NCI-H82 treated with DMSO at 0.1 percent for 48 hours (cell line): ENCODE measurements at regions not wholly inside any gene's neighbourhood (a gene's known extent, or its start where the extent isn't known, plus 50 kb on each side); places are given as distances from the start of the nearest gene placed in this dataset.

Experiments used
- DNase-seq: peaks from one replicate; lab custom pipeline; 2025; ENCODE audit not compliant: unreplicated experiment; lab: John Stamatoyannopoulos, UW

GRCh38 chr13:32905063-32905863 is 111.0 kb upstream of the KL start:
- DNase-seq: no peak

DNA sequence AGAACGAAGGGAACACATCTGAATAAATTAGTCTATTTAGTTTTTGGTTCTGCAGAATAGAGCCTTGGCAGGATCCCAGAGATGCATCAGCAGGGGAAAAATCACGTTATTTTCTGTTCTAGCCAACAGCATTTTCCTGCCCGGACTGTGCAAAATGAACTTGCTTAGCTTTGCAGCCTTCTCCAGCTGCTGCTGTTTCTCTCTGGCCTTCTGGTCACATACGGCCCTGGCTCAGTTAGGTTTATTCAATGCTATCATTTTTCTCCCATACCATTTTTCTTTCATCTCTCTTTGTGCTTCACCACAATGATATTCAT is 110.4 kb upstream of the KL start:
- DNase-seq: no peak

GRCh38 chr13:32907211-32907610 is 109.0 kb upstream of the KL start:
- DNase-seq: no peak

- no peak for DNase-seq
Observed at GRCh38 chr13:32910530-32910929, 105.7 kb upstream of the KL start.

DNA sequence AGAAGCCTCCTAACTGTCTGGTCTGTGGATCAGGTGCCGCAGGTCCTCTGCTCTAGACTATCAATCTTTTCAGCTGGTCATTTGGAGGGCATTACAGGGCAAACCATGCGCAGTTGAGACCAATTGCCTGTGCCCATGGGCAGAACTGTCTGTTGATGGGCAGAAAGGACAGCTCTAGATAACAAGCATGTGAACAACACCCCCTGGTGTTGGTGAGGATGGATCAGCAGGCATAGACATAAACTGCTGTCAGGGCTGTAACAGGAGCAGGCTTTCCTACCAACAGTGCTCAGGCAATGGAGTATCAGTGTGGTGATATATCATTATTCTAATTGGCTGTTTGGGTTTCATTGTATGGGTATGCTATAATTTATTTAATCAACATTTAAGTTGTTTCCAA is 104.7 kb upstream of the KL start:
- peak; percentile 13 for DNase-seq

- DNase-seq: no peak
Observed at GRCh38 chr13:32914686-32915085, 101.5 kb upstream of the KL start.

- no peak for DNase-seq
Observed at GRCh38 chr13:32917504-32917903, 98.7 kb upstream of the KL start.

DNA sequence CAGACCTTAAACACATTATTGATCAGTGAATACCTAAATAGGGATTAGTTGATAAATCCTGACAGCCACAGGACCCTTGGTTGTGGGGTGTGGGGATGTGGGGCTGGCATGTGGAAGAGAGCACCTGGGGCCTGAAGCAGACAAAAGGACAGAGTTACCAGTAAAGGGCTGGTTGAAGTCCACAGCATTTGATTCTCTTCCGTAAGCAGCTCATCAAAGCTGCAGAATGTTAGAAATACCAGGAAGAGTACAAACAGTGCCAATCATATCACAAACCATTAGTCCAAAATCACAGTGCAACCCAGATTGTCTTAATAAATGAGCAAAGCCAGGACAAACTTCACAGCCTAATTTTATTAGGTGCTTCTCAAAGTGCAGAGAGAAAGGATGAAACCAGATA is 92.5 kb upstream of the KL start:
- DNase-seq: no peak

DNA sequence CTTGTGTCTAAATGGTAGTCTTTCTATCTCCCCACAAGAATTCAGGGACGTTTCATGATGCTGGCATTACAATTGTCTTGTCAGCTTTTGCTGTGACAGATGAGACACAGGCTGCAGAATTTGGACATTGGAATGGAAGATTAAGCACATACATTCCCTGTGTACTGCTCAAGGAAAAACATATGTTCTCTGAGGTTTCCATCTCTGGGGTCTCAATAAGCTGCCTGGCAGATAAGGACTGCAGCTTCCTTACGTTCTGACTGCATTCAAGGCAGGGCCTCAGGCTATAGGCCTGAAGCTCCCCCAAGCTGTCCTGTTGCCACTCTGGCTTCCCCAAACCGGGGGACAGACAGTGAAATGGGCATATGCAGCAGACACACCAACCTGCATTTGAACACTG is 91.3 kb upstream of the KL start:
- DNase-seq: no peak

DNA sequence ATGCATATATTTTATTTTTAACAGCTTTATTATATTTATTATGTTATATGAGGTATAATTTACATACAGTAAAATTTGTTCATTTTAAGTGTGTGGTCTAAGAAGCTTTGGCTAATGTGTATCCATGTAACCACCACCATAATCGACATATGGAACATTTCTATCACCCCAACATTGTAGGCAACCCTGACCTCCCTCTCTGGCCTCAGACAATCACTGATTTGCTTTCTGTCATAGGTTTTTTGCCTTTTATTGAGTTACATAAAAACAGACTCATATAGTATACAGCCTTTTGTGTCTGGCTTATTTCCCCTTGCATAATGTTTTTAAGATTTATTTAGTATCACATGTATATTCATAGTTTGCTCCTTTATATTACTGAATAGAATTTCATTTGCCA is 90.7 kb upstream of the KL start:
- DNase-seq: no peak

DNA sequence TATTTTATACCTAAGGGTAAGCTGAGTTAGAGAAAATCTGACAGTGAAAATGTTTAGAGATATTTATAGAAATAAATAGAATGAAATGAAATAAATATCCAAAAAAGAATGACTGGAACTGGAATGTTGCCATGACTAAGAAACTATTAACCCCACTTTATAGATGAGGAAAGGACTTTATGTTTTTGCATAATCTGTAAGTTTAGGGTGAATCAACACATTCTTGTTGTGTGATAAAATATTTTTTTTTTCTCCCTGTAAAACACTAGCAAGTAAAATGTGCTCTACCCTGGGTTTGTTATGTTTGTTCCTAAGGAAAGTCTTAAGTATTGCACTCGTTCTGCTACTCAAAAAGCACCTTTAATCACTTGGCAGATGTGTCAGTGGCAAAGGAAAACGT is 83.8 kb upstream of the KL start:
- DNase-seq: no peak

DNA sequence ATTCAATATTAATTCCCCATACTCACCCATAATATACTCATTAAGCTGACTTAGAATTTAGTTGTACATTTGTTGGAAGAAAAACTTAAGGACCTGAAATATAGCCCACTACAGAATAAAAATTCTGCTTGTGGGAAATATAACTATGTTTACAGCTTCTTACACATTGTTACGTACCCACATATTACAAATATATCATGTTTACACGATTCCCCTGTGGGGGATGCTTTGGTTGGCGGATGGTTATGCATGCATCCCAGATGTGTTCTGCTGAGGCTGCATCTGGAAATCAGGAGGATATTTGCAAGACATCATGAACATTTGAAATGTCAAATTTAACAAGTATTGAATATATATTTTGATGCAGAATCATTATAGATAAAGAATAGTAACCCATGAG is 79.5 kb upstream of the KL start:
- DNase-seq: no peak

GRCh38 chr13:32938314-32938713 is 77.9 kb upstream of the KL start:
- DNase-seq: no peak

GRCh38 chr13:32938907-32939306 is 77.3 kb upstream of the KL start:
- no peak for DNase-seq

DNA sequence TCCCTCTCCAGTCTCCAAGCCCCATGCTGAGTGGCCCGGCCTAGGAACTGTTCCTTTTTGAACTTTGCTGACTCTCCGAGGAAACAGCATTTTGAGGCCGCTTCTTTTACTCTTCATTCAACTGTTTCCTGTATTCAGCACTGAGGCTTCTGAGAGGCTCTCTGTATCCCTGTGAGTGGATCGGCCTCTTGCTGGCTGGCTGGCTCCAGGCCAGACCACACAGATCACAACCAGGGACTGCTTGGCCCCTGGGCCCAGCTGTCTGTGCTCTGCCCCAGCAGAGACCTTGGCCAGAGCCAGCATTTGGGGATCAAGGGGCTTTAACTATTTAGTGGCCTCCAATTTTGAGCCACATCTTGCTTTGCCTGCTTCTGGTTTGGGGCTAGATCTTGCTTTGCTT is 75.6 kb upstream of the KL start:
- DNase-seq: peak; percentile 17

GRCh38 chr13:32941368-32941767 is 74.9 kb upstream of the KL start:
- DNase-seq: no peak

DNA sequence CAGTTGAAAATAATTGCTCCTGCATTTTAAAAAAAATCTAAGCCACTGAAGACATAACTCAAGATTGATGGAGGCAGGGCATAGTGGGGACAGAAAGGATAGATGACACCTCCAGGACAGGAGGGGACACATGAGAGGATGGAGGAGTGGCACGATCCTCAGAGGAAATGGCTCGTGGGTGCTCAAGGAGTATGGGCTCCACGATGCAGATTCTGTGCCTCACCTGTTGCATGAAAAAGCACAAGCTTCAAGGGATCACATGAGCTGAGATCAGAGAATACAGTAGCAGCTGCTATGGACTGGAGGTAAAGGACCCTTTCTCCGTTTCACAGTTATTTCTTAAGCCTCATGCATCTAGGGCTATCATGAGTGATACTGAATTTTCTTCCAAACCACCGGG is 69.7 kb upstream of the KL start:
- DNase-seq: no peak

DNA sequence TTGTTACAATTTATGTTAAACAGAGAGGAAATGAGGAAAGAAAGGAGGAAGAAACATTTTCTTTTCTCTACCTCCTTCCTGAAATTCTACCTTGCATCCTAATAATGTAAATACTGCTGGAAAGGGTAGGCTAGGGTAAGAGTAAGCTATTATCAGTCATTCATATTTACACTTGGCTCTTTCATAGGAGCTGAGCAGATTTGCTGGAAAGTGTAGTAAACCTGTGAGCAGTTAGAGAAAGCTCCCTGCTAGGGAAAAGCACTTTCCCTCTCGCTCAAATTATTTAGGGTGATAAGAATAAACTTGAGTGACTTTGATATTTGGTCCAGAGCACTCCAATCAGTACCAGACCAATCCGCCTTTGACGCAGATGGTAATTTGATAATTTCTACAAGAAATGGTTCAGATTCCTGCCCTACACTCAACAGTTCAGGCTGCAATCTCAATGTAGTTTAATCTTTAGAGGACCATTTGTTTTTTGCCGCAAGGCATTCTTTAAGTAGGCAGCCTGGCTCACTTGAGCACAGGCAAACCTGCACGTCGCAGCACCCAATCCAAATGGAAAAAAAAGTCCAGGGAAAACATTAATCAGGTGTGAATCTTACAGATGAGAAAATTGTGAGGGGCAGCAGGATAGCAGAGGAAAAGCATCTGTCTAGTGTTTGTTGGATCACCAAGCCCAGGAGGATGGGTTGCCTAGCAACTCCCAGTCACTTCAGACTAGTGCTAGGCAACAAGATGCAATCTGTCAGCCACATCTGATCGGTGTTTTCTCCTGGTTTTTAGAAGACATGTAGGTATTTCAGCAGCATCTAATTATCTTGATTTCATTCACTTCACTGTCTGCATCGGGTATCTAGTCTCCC is 68.6 kb upstream of the KL start:
- DNase-seq: peak; percentile 6

DNA sequence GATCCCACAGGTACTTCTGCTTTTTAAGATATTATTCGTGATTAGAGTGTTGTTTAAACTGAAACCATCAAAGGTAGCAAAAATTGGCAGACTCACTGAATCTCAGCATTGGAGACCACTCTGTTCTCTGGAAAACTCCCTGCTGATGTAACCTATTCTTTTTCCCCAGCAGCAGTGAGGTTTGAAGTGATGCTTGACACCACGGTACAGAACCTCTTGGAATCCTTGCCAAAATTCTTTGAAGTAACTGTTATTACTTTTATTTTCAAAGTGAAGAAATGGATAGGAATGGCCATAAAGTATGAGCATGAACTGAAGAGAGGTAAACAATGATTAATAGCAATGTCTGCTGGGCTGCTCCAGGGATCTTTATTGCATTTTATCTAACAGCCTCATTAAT is 66.4 kb upstream of the KL start:
- no peak for DNase-seq

- no peak for DNase-seq
Observed at GRCh38 chr13:32951580-32951979, 64.6 kb upstream of the KL start.

DNA sequence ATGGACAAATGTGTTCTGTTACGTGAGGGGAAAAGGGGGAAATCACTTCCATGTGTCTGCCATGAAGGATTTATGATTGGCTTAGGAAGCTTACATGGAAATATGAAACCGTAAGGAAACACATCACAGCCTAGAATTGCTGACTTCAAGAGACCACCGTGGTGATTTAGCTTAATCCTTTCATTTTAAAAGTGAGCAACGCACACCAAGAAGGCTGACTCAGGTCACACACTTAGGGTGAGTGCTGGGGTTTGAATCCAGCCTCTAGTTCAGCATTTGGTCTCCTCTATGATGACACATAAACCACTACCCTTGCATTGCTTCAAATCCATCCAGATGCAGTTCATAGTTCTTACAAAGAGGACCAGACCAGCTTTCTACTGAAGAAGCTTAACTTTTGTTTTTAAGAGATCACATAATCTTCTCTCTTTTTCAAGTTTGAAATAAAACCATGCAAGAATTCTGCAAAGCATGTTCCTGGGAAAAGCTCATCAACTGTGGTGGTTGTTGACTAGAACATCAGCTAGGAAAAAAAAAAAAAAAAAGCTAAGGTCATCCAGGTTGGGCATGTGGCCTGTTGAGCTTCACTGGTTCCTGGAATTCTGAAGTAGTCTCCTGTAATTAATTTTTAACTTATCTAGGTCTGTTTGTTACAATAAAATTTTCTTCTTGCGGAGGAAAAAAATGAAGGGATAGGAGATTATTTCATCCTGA is 60.2 kb upstream of the KL start:
- DNase-seq: no peak

DNA sequence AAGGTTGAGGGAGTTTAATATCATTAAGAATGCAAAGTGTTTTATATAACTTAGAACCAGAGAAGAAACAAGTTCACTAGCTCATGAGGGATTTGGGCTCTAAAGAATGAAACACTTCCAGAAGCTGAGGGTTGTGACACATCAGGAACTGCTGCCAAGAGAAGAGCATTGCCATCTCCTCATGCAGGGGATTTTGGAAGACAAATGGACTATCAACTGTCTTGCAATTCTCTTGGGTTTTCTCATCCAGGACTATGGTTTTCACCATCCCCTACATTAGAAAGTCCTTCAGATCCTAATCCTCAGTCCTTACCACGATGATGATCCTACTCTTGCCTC is 59.7 kb upstream of the KL start:
- DNase-seq: no peak
